ENCODE measurements at regions not wholly inside any gene's neighbourhood (a gene's known extent, or its start where the extent isn't known, plus 50 kb on each side); places are given as distances from the start of the nearest gene placed in this dataset.

DNA sequence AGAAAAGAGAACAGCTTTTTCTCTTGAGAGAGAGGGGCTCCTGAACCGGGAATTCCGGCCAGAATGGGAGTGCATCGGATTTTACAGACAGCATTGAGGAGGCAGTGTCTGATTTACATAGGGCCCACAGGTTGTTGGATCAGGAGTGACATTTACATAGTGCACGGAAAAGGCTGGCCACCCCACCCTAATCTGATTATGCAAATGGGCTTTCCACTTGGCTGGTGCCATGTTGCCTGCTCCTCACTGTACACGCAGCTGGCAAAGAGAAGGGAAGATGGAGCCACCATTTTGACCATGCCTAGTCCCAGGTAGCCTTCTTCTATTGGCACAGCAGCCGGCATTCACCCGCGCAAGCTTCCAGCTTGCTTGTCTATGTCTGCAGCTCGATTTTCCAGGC is 77.5 kb upstream of the FAM171A1 start:
- no peak overlapping the region for H3K27ac ChIP-seq
- no peak overlapping the region for H3K4me3 ChIP-seq
- no peak for TF ChIP-seq CTCF (IDR thresholded peaks at IDR 0.05)
- TF ChIP-seq POLR2A (IDR thresholded peaks at IDR 0.05), result no peak
- H3K36me3 ChIP-seq, result no peaks in the 10 kb centered on the region
- no peaks in the 10 kb centered on the region for H3K9me3 ChIP-seq
- H3K4me1 ChIP-seq, result no peaks in the 10 kb centered on the region
- no peaks in the 10 kb centered on the region for H3K27me3 ChIP-seq
- intact Hi-C loops (cut with DNase I; ENCODE audit: low total_unique reads), result no loop called here
- no peak for DNase-seq

DNA sequence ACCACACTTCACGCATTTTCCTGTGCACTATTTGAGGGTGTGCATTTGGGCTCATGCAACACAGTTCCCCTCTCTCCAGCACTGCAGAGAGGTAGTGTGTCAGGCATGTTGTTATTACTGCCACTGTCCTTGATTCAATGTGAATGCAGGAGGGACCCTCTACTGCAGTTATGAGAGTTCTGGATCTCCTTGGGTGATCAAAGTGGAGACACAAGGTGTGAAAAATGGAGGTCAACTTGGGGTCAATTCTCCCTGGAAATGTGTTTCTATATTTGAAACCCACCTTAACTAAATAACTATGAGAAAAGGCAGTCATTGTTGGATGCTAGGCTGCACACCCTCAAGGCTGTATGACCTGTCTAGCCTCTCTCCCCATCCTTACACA is 73.9 kb upstream of the FAM171A1 start:
- Histone ChIP-seq H3K27ac (no peak overlapping the region), H3K27me3 (no peaks in the 10 kb centered on the region), H3K9me3 (no peaks in the 10 kb centered on the region), H3K36me3 (no peaks in the 10 kb centered on the region), H3K4me1 (no peaks in the 10 kb centered on the region), H3K4me3 (no peak overlapping the region)
- intact Hi-C loops (cut with DNase I; ENCODE audit: low total_unique reads), result no loop called here
- DNase-seq, result no peak
- TF ChIP-seq CTCF (IDR thresholded peaks at IDR 0.05) (no peak), POLR2A (IDR thresholded peaks at IDR 0.05) (no peak)

DNA sequence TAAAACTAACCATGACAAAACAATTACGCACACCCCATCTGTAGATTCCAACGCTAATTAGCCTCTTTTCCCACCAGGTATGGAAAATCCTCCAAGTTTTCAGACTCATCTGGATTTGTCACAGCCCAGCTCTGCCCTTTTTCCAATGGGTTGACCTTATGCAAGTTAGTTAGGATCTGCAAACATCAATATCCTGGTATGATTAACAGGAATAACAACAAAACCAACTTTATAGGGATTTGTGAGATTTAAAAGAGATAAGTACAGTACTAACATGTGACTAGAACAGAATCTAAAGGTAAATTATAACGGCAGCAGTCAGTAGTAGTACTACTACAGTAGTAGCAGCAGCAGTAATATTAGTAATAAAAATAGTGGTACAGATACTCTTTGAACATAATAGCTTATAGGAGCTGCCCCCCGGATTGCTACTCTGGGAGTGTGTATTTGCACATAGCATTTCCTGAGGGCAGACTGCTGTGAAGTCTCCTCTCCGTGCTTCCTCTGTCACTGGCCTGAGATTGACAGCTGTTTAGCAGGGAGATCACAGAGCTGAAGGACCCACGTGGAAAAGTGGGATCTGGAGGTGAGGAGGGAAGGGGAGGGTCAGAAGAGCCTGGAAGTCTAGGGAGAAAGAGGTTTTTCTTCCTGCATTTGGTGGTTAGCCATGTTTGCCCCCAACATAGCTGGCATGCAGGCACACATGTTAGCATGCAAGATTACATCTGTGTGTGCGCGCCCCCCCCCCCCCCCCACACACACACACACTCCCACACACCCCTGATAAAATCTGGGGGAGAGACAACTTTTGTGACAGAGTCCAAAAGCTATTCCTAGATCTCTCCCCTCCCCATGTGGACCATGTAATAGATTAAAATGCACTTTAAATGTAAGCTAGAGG is 73.3 kb upstream of the FAM171A1 start:
- no peaks in the 10 kb centered on the region for H3K9me3 ChIP-seq
- H3K27me3 ChIP-seq, result no peaks in the 10 kb centered on the region
- no peak for TF ChIP-seq POLR2A (IDR thresholded peaks at IDR 0.05)
- no peak for TF ChIP-seq CTCF (IDR thresholded peaks at IDR 0.05)
- H3K27ac ChIP-seq, result no peak overlapping the region
- no peak for DNase-seq
- no peak overlapping the region for H3K4me3 ChIP-seq
- intact Hi-C loops (cut with DNase I; ENCODE audit: low total_unique reads), result no loop called here
- no peaks in the 10 kb centered on the region for H3K36me3 ChIP-seq
- H3K4me1 ChIP-seq, result no peaks in the 10 kb centered on the region

DNA sequence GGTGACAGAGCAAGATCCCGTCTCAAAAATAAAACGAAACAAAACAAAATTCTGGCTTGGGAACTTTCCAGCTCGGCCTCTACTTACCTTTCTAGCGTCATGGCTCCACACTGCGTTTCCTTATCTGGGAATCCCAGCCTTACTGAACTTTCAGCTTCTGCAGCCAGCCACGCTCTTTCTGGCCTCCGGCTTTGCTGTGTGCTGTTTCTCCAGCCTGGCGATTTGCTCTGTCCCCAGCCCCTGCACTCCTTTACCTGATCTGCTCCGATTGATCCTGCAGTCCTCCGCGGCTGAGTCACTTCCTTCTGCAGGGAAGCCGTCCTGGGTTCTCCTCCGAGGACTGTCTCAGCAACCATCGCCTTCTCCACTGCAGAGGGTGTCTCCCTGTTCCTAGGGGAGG is 71.0 kb upstream of the FAM171A1 start:
- intact Hi-C loops (cut with DNase I; ENCODE audit: low total_unique reads), result no loop called here
- no peak overlapping the region for H3K4me3 ChIP-seq
- H3K9me3 ChIP-seq, result no peaks in the 10 kb centered on the region
- H3K27me3 ChIP-seq, result no peaks in the 10 kb centered on the region
- DNase-seq, result no peak
- no peaks in the 10 kb centered on the region for H3K36me3 ChIP-seq
- H3K4me1 ChIP-seq, result no peaks in the 10 kb centered on the region
- TF ChIP-seq CTCF (IDR thresholded peaks at IDR 0.05), result no peak
- TF ChIP-seq POLR2A (IDR thresholded peaks at IDR 0.05), result no peak
- H3K27ac ChIP-seq, result no peak overlapping the region

- Histone ChIP-seq H3K4me1 (no peaks in the 10 kb centered on the region), H3K4me3 (no peak overlapping the region), H3K27ac (peak overlapping the region; percentile 50 to 71), H3K36me3 (no peaks in the 10 kb centered on the region), H3K27me3 (no peaks in the 10 kb centered on the region), H3K9me3 (no peaks in the 10 kb centered on the region)
- intact Hi-C loops (cut with DNase I; ENCODE audit: low total_unique reads), result no loop called here
- DNase-seq, result no peak
- TF ChIP-seq CTCF (IDR thresholded peaks at IDR 0.05) (no peak), POLR2A (IDR thresholded peaks at IDR 0.05) (no peak)
These were observed 69.2 kb upstream of the FAM171A1 start for GRCh38 chr10:15440204-15440711.
